ENCODE measurements at regions not wholly inside any gene's neighbourhood (a gene's known extent, or its start where the extent isn't known, plus 50 kb on each side); places are given as distances from the start of the nearest gene placed in this dataset.

- no peak for TF ChIP-seq POLR2AphosphoS5 (IDR thresholded peaks at IDR 0.05; ENCODE audit: borderline replicate concordance, low read depth, low read length)
- TF ChIP-seq EZH2 (IDR thresholded peaks at IDR 0.05): no peak
- no peak for TF ChIP-seq FOXP2 (optimal IDR thresholded peaks at IDR 0.05; ENCODE audit: control extremely low read depth, extremely low read length, insufficient read depth)
These were observed 430.6 kb downstream of the ZNF608 start for GRCh38 chr5:124315741-124316415.
